ENCODE measurements at regions not wholly inside any gene's neighbourhood (a gene's known extent, or its start where the extent isn't known, plus 50 kb on each side); places are given as distances from the start of the nearest gene placed in this dataset.

GRCh38 chr10:25661632-25662031 lies 272.4 kb upstream of the MYO3A start:
- intact Hi-C loops (cut with micrococcal nuclease): no loop called here
- no peaks in the 10 kb centered on the region for H3K9me3 Mint-ChIP-seq
- H3K4me3 Mint-ChIP-seq: no peak overlapping the region
- H3K27me3 Mint-ChIP-seq: no peaks in the 10 kb centered on the region
- ChIA-PET POLR2A (no interaction called here), CTCF (no interaction called here)
- H3K4me1 Mint-ChIP-seq (ENCODE audit: low read depth): no peaks in the 10 kb centered on the region
- H3K36me3 Mint-ChIP-seq: no peaks in the 10 kb centered on the region
- no peak overlapping the region for H3K27ac Mint-ChIP-seq
- no peak for DNase-seq

GRCh38 chr10:25666276-25666675 lies 267.8 kb upstream of the MYO3A start:
- CTCF ChIA-PET: no interaction called here
- H3K36me3 Mint-ChIP-seq: no peaks in the 10 kb centered on the region
- intact Hi-C loops (cut with micrococcal nuclease): no loop called here
- H3K27ac Mint-ChIP-seq: no peak overlapping the region
- H3K27me3 Mint-ChIP-seq: no peaks in the 10 kb centered on the region
- H3K4me1 Mint-ChIP-seq (ENCODE audit: low read depth): no peaks in the 10 kb centered on the region
- no peaks in the 10 kb centered on the region for H3K9me3 Mint-ChIP-seq
- POLR2A ChIA-PET: no interaction called here
- no peak for DNase-seq
- H3K4me3 Mint-ChIP-seq: no peak overlapping the region

GRCh38 chr10:25675204-25675603 lies 258.8 kb upstream of the MYO3A start:
- ChIA-PET CTCF (no interaction called here), POLR2A (no interaction called here)
- intact Hi-C loops (cut with micrococcal nuclease): no loop called here
- H3K4me3 Mint-ChIP-seq: no peak overlapping the region
- H3K27me3 Mint-ChIP-seq: no peaks in the 10 kb centered on the region
- no peaks in the 10 kb centered on the region for H3K4me1 Mint-ChIP-seq (ENCODE audit: low read depth)
- no peak overlapping the region for H3K27ac Mint-ChIP-seq
- no peaks in the 10 kb centered on the region for H3K36me3 Mint-ChIP-seq
- peaks cover 5% of the 10 kb centered on the region for H3K9me3 Mint-ChIP-seq
- DNase-seq: no peak

GRCh38 chr10:25675615-25676014 lies 258.4 kb upstream of the MYO3A start:
- H3K36me3 Mint-ChIP-seq: no peaks in the 10 kb centered on the region
- ChIA-PET CTCF (no interaction called here), POLR2A (no interaction called here)
- no peak overlapping the region for H3K27ac Mint-ChIP-seq
- no peaks in the 10 kb centered on the region for H3K27me3 Mint-ChIP-seq
- DNase-seq: no peak
- intact Hi-C loops (cut with micrococcal nuclease): no loop called here
- no peak overlapping the region for H3K4me3 Mint-ChIP-seq
- no peaks in the 10 kb centered on the region for H3K4me1 Mint-ChIP-seq (ENCODE audit: low read depth)
- H3K9me3 Mint-ChIP-seq: peaks cover 5% of the 10 kb centered on the region

DNA sequence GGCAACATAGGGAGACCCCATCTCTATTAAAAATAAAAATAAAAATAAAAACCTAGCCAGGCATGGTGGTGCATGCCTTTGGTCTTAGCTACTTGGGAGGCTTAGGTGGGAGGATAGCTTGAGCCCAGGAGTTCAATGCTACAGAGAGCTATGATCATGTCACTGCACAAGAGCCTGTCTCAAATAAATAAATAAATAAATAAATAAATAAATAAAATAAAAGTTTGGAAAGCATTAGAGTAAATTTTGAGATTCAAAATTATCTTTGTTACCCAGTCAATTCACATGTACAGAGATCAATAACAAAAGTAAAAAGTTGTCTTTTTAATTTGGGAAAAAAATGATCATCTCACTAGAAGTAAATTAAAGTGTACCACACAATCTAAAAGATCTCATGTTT lies 255.8 kb upstream of the MYO3A start:
- no peaks in the 10 kb centered on the region for H3K4me1 Mint-ChIP-seq (ENCODE audit: low read depth)
- no peak overlapping the region for H3K4me3 Mint-ChIP-seq
- no peaks in the 10 kb centered on the region for H3K36me3 Mint-ChIP-seq
- peaks cover 5% of the 10 kb centered on the region for H3K9me3 Mint-ChIP-seq
- H3K27ac Mint-ChIP-seq: no peak overlapping the region
- CTCF ChIA-PET: no interaction called here
- intact Hi-C loops (cut with micrococcal nuclease): no loop called here
- H3K27me3 Mint-ChIP-seq: no peaks in the 10 kb centered on the region
- no peak for DNase-seq
- POLR2A ChIA-PET: no interaction called here

GRCh38 chr10:25678666-25679065 lies 255.4 kb upstream of the MYO3A start:
- H3K4me3 Mint-ChIP-seq: no peak overlapping the region

DNA sequence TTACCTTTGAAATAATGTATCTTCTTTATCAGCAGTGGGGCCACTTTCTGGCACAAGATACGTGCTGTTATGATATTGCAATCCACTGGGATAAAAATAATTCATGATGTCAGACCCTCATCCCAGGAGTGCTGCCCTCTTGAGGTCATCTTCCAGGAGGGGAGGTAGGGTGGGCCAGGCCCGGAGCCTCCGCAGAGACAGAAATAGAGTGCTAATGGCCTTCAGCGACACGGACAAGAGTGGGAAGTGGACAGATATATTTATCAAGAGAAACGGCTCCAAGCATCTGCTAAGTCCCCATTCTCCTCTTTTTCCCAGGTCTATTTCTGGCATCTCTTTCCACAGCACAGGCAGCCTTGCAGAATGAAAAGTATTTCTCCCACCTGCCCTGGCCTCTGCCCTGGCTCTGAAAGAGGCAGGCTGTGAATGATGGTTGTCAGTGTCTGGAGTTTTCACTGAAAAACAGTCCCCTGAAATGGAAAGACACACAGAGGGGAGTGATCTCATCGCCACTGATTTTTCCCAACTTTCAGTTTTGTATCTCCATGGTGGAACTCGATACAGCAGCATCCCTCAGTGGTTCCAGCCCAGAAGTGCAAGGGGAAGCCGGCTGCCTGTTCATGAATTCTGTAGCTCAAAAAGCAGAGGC lies 251.7 kb upstream of the MYO3A start:
- intact Hi-C loops (cut with micrococcal nuclease): no loop called here
- no peak overlapping the region for H3K4me3 Mint-ChIP-seq
- POLR2A ChIA-PET: no interaction called here
- H3K9me3 Mint-ChIP-seq: no peaks in the 10 kb centered on the region
- no peak overlapping the region for H3K27ac Mint-ChIP-seq
- DNase-seq: no peak
- CTCF ChIA-PET: no interaction called here
- H3K27me3 Mint-ChIP-seq: no peaks in the 10 kb centered on the region
- H3K4me1 Mint-ChIP-seq (ENCODE audit: low read depth): no peaks in the 10 kb centered on the region
- H3K36me3 Mint-ChIP-seq: no peaks in the 10 kb centered on the region

More at GRCh38 chr10:25678666-25679065, 255.4 kb upstream of the MYO3A start:
- ChIA-PET POLR2A (no interaction called here), CTCF (no interaction called here)
- Mint-ChIP-seq H3K36me3 (no peaks in the 10 kb centered on the region), H3K27ac (no peak overlapping the region), H3K27me3 (no peaks in the 10 kb centered on the region), H3K9me3 (peaks cover 5% of the 10 kb centered on the region), H3K4me1 (ENCODE audit: low read depth) (no peaks in the 10 kb centered on the region)
- DNase-seq: no peak
- intact Hi-C loops (cut with micrococcal nuclease): no loop called here

GRCh38 chr10:25683344-25683743 lies 250.7 kb upstream of the MYO3A start:
- ChIA-PET CTCF (no interaction called here), POLR2A (no interaction called here)
- no peak overlapping the region for H3K27ac Mint-ChIP-seq
- no peaks in the 10 kb centered on the region for H3K36me3 Mint-ChIP-seq
- H3K4me1 Mint-ChIP-seq (ENCODE audit: low read depth): no peaks in the 10 kb centered on the region
- no peaks in the 10 kb centered on the region for H3K9me3 Mint-ChIP-seq
- H3K4me3 Mint-ChIP-seq: no peak overlapping the region
- intact Hi-C loops (cut with micrococcal nuclease): no loop called here
- no peak for DNase-seq
- no peaks in the 10 kb centered on the region for H3K27me3 Mint-ChIP-seq

- H3K9me3 Mint-ChIP-seq: no peaks in the 10 kb centered on the region
- CTCF ChIA-PET: no interaction called here
- intact Hi-C loops (cut with micrococcal nuclease): no loop called here
Observed at GRCh38 chr10:25687521-25687920, 246.5 kb upstream of the MYO3A start.

GRCh38 chr10:25689346-25690100 lies 244.5 kb upstream of the MYO3A start:
- no peak for DNase-seq
- intact Hi-C loops (cut with micrococcal nuclease): no loop called here
- CTCF ChIA-PET: no interaction called here
- Mint-ChIP-seq H3K36me3 (no peaks in the 10 kb centered on the region), H3K27me3 (no peaks in the 10 kb centered on the region), H3K4me1 (ENCODE audit: low read depth) (no peaks in the 10 kb centered on the region), H3K27ac (no peak overlapping the region), H3K9me3 (no peaks in the 10 kb centered on the region), H3K4me3 (no peak overlapping the region)
- POLR2A ChIA-PET: no interaction called here

More at GRCh38 chr10:25687521-25687920, 246.5 kb upstream of the MYO3A start:
- Mint-ChIP-seq H3K36me3 (no peaks in the 10 kb centered on the region), H3K27me3 (no peaks in the 10 kb centered on the region), H3K27ac (no peak overlapping the region), H3K4me1 (ENCODE audit: low read depth) (no peaks in the 10 kb centered on the region), H3K4me3 (no peak overlapping the region)
- POLR2A ChIA-PET: no interaction called here
- DNase-seq: no peak

DNA sequence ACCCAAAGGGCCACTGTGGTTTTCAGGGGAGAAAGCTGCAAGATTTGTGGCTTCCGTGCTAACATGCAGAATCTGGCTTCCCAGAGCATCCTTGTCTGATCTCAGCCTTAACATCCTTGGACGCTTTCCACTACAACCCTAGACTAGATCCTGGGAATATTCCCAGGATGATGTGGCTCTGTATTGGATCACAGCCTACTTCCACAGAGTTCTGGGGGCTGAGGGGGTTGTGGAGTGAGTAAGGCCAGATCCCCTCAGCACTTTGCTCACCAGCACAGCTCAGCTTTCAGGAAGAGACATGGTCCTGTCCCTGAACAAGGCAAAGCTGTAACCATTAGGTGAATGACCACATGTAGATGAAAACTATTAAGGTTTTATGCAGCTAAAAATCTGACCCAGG lies 241.3 kb upstream of the MYO3A start:
- DNase-seq: no peak
- H3K27me3 Mint-ChIP-seq: no peaks in the 10 kb centered on the region
- POLR2A ChIA-PET: no interaction called here
- no peaks in the 10 kb centered on the region for H3K4me1 Mint-ChIP-seq (ENCODE audit: low read depth)
- no peak overlapping the region for H3K27ac Mint-ChIP-seq
- intact Hi-C loops (cut with micrococcal nuclease): no loop called here
- no peaks in the 10 kb centered on the region for H3K9me3 Mint-ChIP-seq
- no peak overlapping the region for H3K4me3 Mint-ChIP-seq
- H3K36me3 Mint-ChIP-seq: no peaks in the 10 kb centered on the region
- CTCF ChIA-PET: no interaction called here

DNA sequence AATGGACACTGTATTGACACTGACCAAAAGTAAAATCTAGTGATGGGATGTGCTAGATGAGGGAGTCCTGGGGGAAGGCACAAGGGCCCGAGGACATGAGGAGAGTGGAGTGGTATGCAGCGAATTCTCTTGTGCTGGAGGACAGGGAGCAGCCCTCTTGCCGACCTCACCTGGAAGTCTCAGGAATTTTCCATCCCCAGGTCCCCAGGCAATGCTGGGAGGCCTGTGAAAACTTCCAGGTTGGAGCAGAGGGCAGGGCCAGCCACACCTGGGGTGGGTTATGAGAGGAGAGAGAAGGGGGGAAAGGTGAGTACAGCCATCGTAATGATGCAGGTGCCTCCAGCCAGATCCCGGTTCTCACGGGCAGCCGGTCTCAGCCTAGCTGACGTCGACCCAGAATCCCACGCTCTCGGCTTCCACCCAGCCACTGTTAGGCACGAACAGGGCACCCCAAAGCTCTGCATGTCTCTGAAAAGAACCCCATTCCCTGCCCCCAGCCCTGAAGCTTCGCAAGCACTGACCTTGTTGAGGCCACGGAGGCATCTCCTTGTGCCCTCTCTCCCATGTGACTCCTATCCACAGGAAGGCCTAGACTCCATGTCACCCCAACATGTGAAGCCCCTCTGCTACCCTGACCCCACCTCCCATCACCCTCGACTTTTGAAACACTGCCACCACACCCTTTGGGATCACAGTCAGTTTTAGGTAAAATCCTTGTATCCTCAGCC lies 239.7 kb upstream of the MYO3A start:
- no peaks in the 10 kb centered on the region for H3K9me3 Mint-ChIP-seq
- intact Hi-C loops (cut with micrococcal nuclease): no loop called here
- no peaks in the 10 kb centered on the region for H3K36me3 Mint-ChIP-seq
- no peak overlapping the region for H3K4me3 Mint-ChIP-seq
- no peaks in the 10 kb centered on the region for H3K4me1 Mint-ChIP-seq (ENCODE audit: low read depth)
- H3K27me3 Mint-ChIP-seq: no peaks in the 10 kb centered on the region
- H3K27ac Mint-ChIP-seq: no peak overlapping the region
- DNase-seq: no peak
- POLR2A ChIA-PET: no interaction called here
- CTCF ChIA-PET: interaction anchor here (1.0 kb wide), 1 partner anchor 181 kb away, joined by 3 read pairs; no protein-coding TSS in a partner anchor

GRCh38 chr10:25694971-25695370 lies 239.1 kb upstream of the MYO3A start:
- Mint-ChIP-seq H3K4me3 (no peak overlapping the region), H3K27me3 (no peaks in the 10 kb centered on the region), H3K9me3 (no peaks in the 10 kb centered on the region), H3K27ac (no peak overlapping the region), H3K36me3 (no peaks in the 10 kb centered on the region), H3K4me1 (ENCODE audit: low read depth) (no peaks in the 10 kb centered on the region)
- ChIA-PET CTCF (interaction anchor here (1.0 kb wide), 1 partner anchor 180 kb away, joined by 3 read pairs; no protein-coding TSS in a partner anchor), POLR2A (no interaction called here)
- intact Hi-C loops (cut with micrococcal nuclease): no loop called here
- DNase-seq: no peak
